ENCODE measurements at regions not wholly inside any gene's neighbourhood (a gene's known extent, or its start where the extent isn't known, plus 50 kb on each side); places are given as distances from the start of the nearest gene placed in this dataset.

DNA sequence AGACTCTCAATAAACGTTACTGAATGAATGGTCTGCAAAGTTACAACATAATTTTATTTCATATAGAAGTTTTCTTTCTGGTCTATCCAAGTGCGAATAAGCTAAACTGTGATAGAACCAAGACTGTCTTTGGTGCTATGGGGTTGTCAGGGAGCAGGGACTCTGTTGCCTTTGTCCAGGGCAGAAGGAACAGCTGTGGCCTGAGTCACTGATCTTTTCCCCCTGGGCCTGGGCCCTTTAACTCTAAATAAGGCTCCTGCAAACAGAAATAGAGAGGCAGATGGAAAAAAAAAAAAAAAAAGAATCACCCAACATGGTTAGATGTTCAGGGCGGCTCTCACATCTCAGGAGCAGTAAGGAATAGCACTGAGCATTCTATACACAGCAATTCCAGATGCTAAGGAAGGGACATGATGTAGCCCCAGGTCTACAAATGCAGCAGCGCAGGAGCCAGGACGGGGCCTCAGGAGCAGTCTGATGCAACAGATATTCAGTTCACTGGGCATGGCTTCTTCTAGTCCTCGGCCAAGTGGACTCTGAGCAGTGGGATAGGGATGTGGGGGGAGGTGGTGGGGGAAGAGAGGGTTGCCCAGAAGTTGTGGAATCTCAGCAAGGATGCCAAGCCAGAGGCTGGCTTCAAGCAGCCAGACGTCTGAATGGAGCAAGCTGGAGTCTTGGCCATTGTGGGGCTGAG is 247.1 kb upstream of the SIX2 start:
- CTCF ChIA-PET: no interaction called here

DNA sequence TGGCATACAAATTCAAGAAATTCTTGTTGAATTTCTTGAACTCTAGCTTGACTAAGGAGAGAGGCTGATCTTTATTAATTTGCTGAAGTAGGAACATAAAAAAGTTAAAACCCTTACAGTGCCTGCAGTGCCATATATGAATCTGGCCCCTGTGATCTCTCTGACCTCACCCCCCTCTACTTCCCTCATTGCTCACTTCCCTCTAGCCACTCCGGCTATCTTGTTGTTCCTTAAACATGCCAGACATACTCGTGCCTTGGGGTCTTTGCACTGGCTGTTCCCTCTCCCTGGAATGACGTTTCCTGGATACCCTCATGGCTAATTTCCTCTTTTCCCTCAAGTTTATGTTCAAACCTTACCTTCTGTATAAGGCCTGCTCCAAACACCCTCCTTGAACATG is 246.3 kb upstream of the SIX2 start:
- Mint-ChIP-seq H3K9me3 (no peaks in the 10 kb centered on the region), H3K4me3 (no peak overlapping the region), H3K27me3 (peaks cover 0 to 6% (median 6%) of the 10 kb centered on the region in 5 donors), H3K36me3 (no peaks in the 10 kb centered on the region), H3K4me1 (no peaks in the 10 kb centered on the region), H3K27ac (no peak overlapping the region)
- H3K27ac ChIP-seq (ENCODE audit: low read depth, low read length): no peak overlapping the region
- no peaks in the 10 kb centered on the region for H3K9me3 ChIP-seq (ENCODE audit: control insufficient read depth in 2 of 3, low read length in 3 of 3)
- intact Hi-C loops (cut with micrococcal nuclease): no loop called here
- ChIA-PET POLR2A (no interaction called here), CTCF (no interaction called here)
- H3K36me3 ChIP-seq (ENCODE audit: control insufficient read depth in 2 of 3, insufficient read depth in 3 of 3, low read length in 3 of 3): no peaks in the 10 kb centered on the region
- H3K4me3 ChIP-seq (ENCODE audit: low read length): no peak overlapping the region
- no peaks in the 10 kb centered on the region for H3K27me3 ChIP-seq (ENCODE audit: control insufficient read depth in 2 of 2, insufficient read depth in 2 of 2, low read length in 2 of 2)
- no peaks in the 10 kb centered on the region for H3K4me1 ChIP-seq (ENCODE audit: control insufficient read depth in 2 of 2, insufficient read depth in 2 of 2, low read length in 2 of 2)
- no peak for DNase-seq
- ATAC-seq: no peak

More for the DNA sequence above, 247.1 kb upstream of the SIX2 start:
- Mint-ChIP-seq H3K4me3 (no peak overlapping the region), H3K9me3 (no peaks in the 10 kb centered on the region), H3K27me3 (peaks cover 0 to 12% (median 4%) of the 10 kb centered on the region in 5 donors), H3K27ac (no peak overlapping the region), H3K36me3 (no peaks in the 10 kb centered on the region), H3K4me1 (peaks cover 0 to 1% (median 0%) of the 10 kb centered on the region in 7 donors)
- Histone ChIP-seq H3K27me3 (ENCODE audit: control insufficient read depth in 2 of 2, insufficient read depth in 2 of 2, low read length in 2 of 2) (no peaks in the 10 kb centered on the region), H3K27ac (ENCODE audit: low read depth, low read length) (no peak overlapping the region), H3K4me1 (ENCODE audit: control insufficient read depth in 2 of 2, insufficient read depth in 2 of 2, low read length in 2 of 2) (no peaks in the 10 kb centered on the region), H3K36me3 (ENCODE audit: control insufficient read depth in 2 of 3, insufficient read depth in 3 of 3, low read length in 3 of 3) (no peaks in the 10 kb centered on the region), H3K4me3 (ENCODE audit: low read length) (no peak overlapping the region), H3K9me3 (ENCODE audit: control insufficient read depth in 2 of 3, low read length in 3 of 3) (no peaks in the 10 kb centered on the region)
- POLR2A ChIA-PET: no interaction called here
- DNase-seq: no peak
- no peak for ATAC-seq
- intact Hi-C loops (cut with micrococcal nuclease): no loop called here

DNA sequence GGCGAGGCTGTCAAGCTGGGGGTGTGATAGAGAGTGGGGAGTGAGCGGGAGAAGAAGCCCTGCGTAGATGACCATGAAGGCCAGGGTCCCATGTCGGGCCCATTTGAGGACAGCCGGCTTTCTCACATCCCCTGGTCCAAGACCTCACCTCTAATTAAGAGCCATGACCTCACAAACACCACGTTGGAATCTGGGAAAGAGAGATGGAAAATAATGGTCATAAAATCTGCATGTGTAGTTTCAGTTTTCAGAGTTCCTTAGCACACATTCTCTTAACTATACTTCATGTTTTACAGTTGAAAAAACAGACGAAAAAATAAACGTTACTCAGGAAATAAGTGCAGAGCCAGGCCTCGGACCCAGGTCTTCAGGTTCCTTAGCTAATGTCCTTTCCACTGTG is 244.8 kb upstream of the SIX2 start:
- CTCF ChIA-PET: no interaction called here

DNA sequence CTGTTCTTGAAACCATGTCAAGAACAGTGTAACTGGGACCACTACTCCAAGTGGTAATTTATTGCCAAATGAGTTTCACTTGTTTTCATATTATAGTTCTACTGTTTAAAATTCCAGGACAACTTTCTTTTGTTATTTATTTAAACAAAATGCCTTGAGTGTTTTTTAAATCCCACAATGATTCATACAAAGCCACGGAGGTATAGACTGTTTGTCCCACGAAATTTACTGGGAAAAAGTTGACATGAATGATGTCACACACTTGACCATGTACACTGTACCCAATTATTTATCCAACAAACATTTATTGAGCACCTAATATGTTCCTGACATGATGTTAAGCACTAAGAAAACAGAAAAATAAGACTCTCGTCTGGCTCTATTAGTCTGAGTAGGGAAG is 243.9 kb upstream of the SIX2 start:
- Mint-ChIP-seq H3K4me3 (no peak overlapping the region), H3K27me3 (peaks cover 4 to 16% (median 8%) of the 10 kb centered on the region in 5 donors), H3K4me1 (no peaks in the 10 kb centered on the region), H3K36me3 (no peaks in the 10 kb centered on the region), H3K27ac (no peak overlapping the region), H3K9me3 (no peaks in the 10 kb centered on the region)
- no peak for ATAC-seq
- ChIA-PET POLR2A (no interaction called here), CTCF (no interaction called here)
- H3K4me3 ChIP-seq (ENCODE audit: low read length): no peak overlapping the region
- H3K9me3 ChIP-seq (ENCODE audit: control insufficient read depth in 2 of 3, low read length in 3 of 3): no peaks in the 10 kb centered on the region
- intact Hi-C loops (cut with micrococcal nuclease): no loop called here
- H3K27ac ChIP-seq (ENCODE audit: low read depth, low read length): no peak overlapping the region
- H3K4me1 ChIP-seq (ENCODE audit: control insufficient read depth in 2 of 2, insufficient read depth in 2 of 2, low read length in 2 of 2): no peaks in the 10 kb centered on the region
- H3K36me3 ChIP-seq (ENCODE audit: control insufficient read depth in 2 of 3, insufficient read depth in 3 of 3, low read length in 3 of 3): no peaks in the 10 kb centered on the region
- DNase-seq: no peak
- no peaks in the 10 kb centered on the region for H3K27me3 ChIP-seq (ENCODE audit: control insufficient read depth in 2 of 2, insufficient read depth in 2 of 2, low read length in 2 of 2)

More for the DNA sequence above, 244.8 kb upstream of the SIX2 start:
- POLR2A ChIA-PET: no interaction called here
- Mint-ChIP-seq H3K4me1 (no peaks in the 10 kb centered on the region), H3K27ac (no peak overlapping the region), H3K27me3 (peaks cover 4 to 12% (median 6%) of the 10 kb centered on the region in 5 donors), H3K4me3 (no peak overlapping the region), H3K36me3 (no peaks in the 10 kb centered on the region), H3K9me3 (no peaks in the 10 kb centered on the region)
- no peak for ATAC-seq
- Histone ChIP-seq H3K27ac (ENCODE audit: low read depth, low read length) (no peak overlapping the region), H3K4me3 (ENCODE audit: low read length) (no peak overlapping the region), H3K9me3 (ENCODE audit: control insufficient read depth in 2 of 3, low read length in 3 of 3) (no peaks in the 10 kb centered on the region), H3K27me3 (ENCODE audit: control insufficient read depth in 2 of 2, insufficient read depth in 2 of 2, low read length in 2 of 2) (no peaks in the 10 kb centered on the region), H3K36me3 (ENCODE audit: control insufficient read depth in 2 of 3, insufficient read depth in 3 of 3, low read length in 3 of 3) (no peaks in the 10 kb centered on the region), H3K4me1 (ENCODE audit: control insufficient read depth in 2 of 2, insufficient read depth in 2 of 2, low read length in 2 of 2) (no peaks in the 10 kb centered on the region)
- intact Hi-C loops (cut with micrococcal nuclease): no loop called here
- DNase-seq: no peak

DNA sequence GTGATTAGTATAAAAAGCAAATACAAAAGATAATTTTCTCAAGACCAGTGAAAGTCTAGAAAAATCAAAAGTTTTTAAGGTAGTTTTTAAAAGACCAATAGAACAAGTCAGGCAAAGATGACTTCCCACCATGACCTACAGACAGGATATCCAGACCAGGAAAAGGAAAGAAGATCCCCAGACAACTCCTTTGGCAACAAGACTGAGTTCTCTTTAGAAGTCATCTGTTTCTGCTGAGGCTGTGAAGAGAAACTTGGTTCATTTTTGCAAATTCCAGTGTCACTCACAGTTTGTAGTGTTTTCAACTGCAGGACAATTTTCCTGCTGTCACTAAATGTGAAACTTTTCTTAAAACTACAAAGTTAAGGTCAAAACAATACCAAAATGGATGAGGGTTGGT is 240.9 kb upstream of the SIX2 start:
- H3K9me3 Mint-ChIP-seq: peaks cover 0 to 2% (median 0%) of the 10 kb centered on the region in 11 donors

DNA sequence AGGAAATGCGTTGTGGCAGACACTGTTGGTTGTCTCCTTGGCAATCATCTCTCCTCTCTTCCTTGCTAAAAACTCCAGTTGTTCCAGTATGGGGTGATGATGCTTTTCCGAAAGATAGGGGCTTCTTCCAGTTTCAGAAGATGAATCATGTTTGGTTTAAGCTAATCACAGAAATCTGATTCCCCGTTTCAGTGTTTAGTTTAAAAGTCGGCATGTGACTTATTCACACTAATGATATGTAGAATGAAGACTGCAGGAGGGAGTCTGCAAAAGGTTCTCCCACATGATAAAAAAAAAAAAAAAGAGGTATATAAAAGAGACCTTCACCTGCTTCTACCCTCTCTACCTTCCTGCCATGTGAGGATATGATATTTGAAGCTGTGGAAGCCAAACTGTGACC is 239.0 kb upstream of the SIX2 start:
- CTCF ChIA-PET: no interaction called here
- POLR2A ChIA-PET: no interaction called here
- Mint-ChIP-seq H3K36me3 (no peaks in the 10 kb centered on the region), H3K27ac (no peak overlapping the region), H3K4me3 (no peak overlapping the region), H3K9me3 (peaks cover 0 to 2% (median 0%) of the 10 kb centered on the region in 11 donors), H3K27me3 (peaks cover 4 to 25% (median 14%) of the 10 kb centered on the region in 5 donors), H3K4me1 (no peaks in the 10 kb centered on the region)
- H3K27me3 ChIP-seq (ENCODE audit: control insufficient read depth in 2 of 2, insufficient read depth in 2 of 2, low read length in 2 of 2): no peaks in the 10 kb centered on the region
- no peaks in the 10 kb centered on the region for H3K9me3 ChIP-seq (ENCODE audit: control insufficient read depth in 2 of 3, low read length in 3 of 3)
- intact Hi-C loops (cut with micrococcal nuclease): no loop called here
- H3K4me1 ChIP-seq (ENCODE audit: control insufficient read depth in 2 of 2, insufficient read depth in 2 of 2, low read length in 2 of 2): no peaks in the 10 kb centered on the region
- DNase-seq: no peak
- ATAC-seq: no peak
- no peaks in the 10 kb centered on the region for H3K36me3 ChIP-seq (ENCODE audit: control insufficient read depth in 2 of 3, insufficient read depth in 3 of 3, low read length in 3 of 3)
- H3K27ac ChIP-seq (ENCODE audit: low read depth, low read length): no peak overlapping the region
- H3K4me3 ChIP-seq (ENCODE audit: low read length): no peak overlapping the region

More for the DNA sequence above, 240.9 kb upstream of the SIX2 start:
- POLR2A ChIA-PET: no interaction called here
- no peak overlapping the region for H3K27ac ChIP-seq (ENCODE audit: low read depth, low read length)
- CTCF ChIA-PET: no interaction called here
- no peak overlapping the region for H3K4me3 ChIP-seq (ENCODE audit: low read length)
- ATAC-seq (no peak), DNase-seq (no peak)
- Mint-ChIP-seq H3K27me3 (peaks cover 4 to 22% (median 8%) of the 10 kb centered on the region in 5 donors), H3K36me3 (no peaks in the 10 kb centered on the region), H3K4me1 (no peaks in the 10 kb centered on the region), H3K4me3 (no peak overlapping the region), H3K27ac (no peak overlapping the region)
- intact Hi-C loops (cut with micrococcal nuclease): no loop called here
- no peaks in the 10 kb centered on the region for H3K9me3 ChIP-seq (ENCODE audit: control insufficient read depth in 2 of 3, low read length in 3 of 3)
- no peaks in the 10 kb centered on the region for H3K27me3 ChIP-seq (ENCODE audit: control insufficient read depth in 2 of 2, insufficient read depth in 2 of 2, low read length in 2 of 2)
- H3K36me3 ChIP-seq (ENCODE audit: control insufficient read depth in 2 of 3, insufficient read depth in 3 of 3, low read length in 3 of 3): no peaks in the 10 kb centered on the region
- H3K4me1 ChIP-seq (ENCODE audit: control insufficient read depth in 2 of 2, insufficient read depth in 2 of 2, low read length in 2 of 2): no peaks in the 10 kb centered on the region

DNA sequence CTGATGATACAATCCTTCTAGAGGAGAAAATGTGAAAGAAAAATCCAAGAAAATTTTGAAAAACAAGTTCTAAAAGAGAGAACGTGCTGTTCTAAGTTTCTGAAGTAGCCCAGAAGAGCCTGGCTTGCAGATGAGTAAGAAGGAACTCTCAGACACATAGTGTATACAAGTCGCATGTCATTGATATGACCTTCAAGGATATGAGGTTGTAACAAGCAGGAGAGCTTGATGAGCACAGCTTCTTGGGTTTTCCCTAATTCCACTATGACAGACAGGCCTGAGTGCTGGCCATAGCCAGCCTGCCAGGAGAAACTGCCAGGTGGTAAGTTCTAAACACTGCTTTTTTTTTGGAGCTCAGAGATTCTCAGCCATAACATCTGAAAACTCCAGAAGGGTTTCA is 235.7 kb upstream of the SIX2 start:
- H3K36me3 Mint-ChIP-seq: no peaks in the 10 kb centered on the region
- no peak overlapping the region for H3K27ac Mint-ChIP-seq
- POLR2A ChIA-PET: no interaction called here

More for the DNA sequence above, 235.7 kb upstream of the SIX2 start:
- Mint-ChIP-seq H3K4me3 (no peak overlapping the region), H3K4me1 (no peaks in the 10 kb centered on the region), H3K27me3 (peaks cover 0 to 34% (median 21%) of the 10 kb centered on the region in 5 donors), H3K9me3 (peaks cover 0 to 2% (median 0%) of the 10 kb centered on the region in 11 donors)
- intact Hi-C loops (cut with micrococcal nuclease): no loop called here
- H3K27ac ChIP-seq (ENCODE audit: low read depth, low read length): no peak overlapping the region
- no peaks in the 10 kb centered on the region for H3K36me3 ChIP-seq (ENCODE audit: control insufficient read depth in 2 of 3, insufficient read depth in 3 of 3, low read length in 3 of 3)
- no peaks in the 10 kb centered on the region for H3K4me1 ChIP-seq (ENCODE audit: control insufficient read depth in 2 of 2, insufficient read depth in 2 of 2, low read length in 2 of 2)
- no peaks in the 10 kb centered on the region for H3K9me3 ChIP-seq (ENCODE audit: control insufficient read depth in 2 of 3, low read length in 3 of 3)
- no peaks in the 10 kb centered on the region for H3K27me3 ChIP-seq (ENCODE audit: control insufficient read depth in 2 of 2, insufficient read depth in 2 of 2, low read length in 2 of 2)
- ATAC-seq (no peak), DNase-seq (no peak)
- H3K4me3 ChIP-seq (ENCODE audit: low read length): no peak overlapping the region
- CTCF ChIA-PET: no interaction called here
